Loucy (cell line): ENCODE measurements at regions not wholly inside any gene's neighbourhood (a gene's known extent, or its start where the extent isn't known, plus 50 kb on each side); places are given as distances from the start of the nearest gene placed in this dataset.

Experiments
- EZH2phosphoT487 ChIP-seq: fragments of 200-600 bp; IDR thresholded peaks from 2 replicates; pipeline ENCODE4 v1.6.1; 2018; ENCODE audit warnings: antibody characterized with exemption, mild to moderate bottlenecking, moderate library complexity, borderline replicate concordance
- TF ChIP-seq, protein P1 (sequence below): fragments of 200-600 bp; sonication (generic); conservative IDR thresholded peaks from 2 replicates; pipeline ENCODE4 v1.5.1; 2014; ENCODE audit warnings: mild to moderate bottlenecking, antibody characterized with exemption, low read length

DNA sequence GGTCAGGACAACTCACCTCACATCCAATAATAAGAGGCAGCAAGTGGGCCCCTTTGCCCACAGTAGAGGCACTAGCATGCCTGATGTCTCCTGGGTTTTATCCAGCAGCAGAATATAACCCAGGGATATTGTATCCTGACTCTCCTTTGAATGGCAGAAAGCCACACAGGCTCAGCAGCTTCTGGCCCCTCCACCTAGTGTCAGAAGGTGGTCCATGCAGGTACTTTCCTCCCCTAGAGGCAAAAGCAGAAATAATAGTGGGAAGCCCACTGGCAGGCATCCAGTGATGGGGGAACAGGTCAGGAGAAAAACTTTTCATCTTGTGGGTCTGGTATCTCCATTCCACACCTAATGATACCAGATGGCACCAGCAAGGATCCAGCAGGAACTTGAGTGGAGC, 75.5 kb upstream of the IRS4 start:
- TF ChIP-seq, protein P1, sequence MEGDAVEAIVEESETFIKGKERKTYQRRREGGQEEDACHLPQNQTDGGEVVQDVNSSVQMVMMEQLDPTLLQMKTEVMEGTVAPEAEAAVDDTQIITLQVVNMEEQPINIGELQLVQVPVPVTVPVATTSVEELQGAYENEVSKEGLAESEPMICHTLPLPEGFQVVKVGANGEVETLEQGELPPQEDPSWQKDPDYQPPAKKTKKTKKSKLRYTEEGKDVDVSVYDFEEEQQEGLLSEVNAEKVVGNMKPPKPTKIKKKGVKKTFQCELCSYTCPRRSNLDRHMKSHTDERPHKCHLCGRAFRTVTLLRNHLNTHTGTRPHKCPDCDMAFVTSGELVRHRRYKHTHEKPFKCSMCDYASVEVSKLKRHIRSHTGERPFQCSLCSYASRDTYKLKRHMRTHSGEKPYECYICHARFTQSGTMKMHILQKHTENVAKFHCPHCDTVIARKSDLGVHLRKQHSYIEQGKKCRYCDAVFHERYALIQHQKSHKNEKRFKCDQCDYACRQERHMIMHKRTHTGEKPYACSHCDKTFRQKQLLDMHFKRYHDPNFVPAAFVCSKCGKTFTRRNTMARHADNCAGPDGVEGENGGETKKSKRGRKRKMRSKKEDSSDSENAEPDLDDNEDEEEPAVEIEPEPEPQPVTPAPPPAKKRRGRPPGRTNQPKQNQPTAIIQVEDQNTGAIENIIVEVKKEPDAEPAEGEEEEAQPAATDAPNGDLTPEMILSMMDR: no peak; the same call in 1 of the 2 replicates
- no peak for TF ChIP-seq EZH2phosphoT487
